T1000 (cell line): ENCODE measurements at regions not wholly inside any gene's neighbourhood (a gene's known extent, or its start where the extent isn't known, plus 50 kb on each side); places are given as distances from the start of the nearest gene placed in this dataset.

Experiments
- DNase-seq: peaks from one replicate; lab custom pipeline; 2025; ENCODE audit warnings: mixed read lengths; lab: John Stamatoyannopoulos, UW

- DNase-seq = no peak
Observed at GRCh38 chr12:125225641-125226040, 160.4 kb downstream of the AACS start.

DNA sequence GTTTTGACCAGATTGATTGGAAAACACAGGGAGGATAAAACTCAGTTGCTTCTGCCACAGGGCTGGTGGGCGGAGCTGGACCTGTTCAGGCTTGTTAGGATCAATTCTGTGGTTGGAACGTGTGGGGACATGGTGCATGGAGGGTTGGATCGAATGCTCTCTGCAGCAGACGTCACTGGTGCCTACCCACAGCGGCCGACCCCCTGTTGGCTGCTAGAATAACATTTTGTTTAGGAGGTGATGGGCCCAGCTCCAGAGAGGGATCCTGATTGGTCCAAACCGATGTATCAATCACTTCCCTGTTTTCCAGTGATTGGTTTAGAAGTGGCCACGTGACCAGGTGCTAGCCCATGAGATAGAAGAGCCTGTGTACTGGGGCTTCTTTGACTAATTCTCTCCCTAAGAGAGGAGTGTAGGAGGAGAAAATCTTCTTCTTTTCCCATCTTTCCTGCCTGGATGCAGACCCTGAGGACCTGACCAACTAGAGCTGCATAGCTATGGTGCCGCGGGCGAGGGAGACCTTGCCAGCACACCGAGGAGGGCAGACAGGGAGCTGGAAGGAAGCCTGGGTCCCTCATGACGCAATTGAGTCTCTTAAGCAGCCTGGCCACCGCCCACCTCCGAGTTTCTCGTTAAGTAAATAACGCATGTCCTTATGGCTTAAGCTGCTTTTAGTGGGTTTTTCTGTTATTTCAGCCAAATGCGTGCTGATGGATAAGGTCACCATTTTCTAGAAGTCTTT is 163.5 kb downstream of the AACS start:
- DNase-seq = no peak

DNA sequence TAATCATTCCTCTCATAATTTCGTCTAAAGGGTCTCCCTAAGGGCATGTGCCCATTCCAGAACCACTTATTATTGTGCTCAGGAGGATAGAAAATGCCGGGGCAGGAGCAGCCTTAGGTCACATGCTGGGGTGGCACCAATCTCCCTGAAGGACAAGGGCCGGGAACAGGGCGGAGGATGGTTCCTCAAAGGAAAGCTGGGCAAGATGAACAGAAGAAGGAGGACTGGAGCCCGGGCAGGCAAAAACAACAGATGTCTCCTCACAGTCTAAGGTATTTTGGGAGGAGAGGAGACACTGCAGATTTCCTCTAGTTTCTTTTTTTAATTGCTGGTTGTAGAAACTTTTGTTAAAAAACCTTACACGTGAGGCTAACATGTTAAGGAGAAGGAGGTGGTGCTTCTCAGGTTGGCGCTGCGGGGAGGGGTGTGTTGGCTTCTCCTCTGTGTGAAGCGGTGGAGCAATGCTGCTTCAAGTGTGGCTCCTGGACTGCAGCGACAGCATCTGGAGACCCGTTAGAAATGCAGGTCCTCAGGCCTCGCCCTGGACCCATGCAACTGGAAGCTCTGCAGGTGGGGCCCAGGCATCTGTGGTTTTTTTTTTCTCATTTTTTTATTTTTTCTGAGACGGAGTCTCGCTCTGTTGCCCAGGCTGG is 164.8 kb downstream of the AACS start:
- no peak for DNase-seq

DNA sequence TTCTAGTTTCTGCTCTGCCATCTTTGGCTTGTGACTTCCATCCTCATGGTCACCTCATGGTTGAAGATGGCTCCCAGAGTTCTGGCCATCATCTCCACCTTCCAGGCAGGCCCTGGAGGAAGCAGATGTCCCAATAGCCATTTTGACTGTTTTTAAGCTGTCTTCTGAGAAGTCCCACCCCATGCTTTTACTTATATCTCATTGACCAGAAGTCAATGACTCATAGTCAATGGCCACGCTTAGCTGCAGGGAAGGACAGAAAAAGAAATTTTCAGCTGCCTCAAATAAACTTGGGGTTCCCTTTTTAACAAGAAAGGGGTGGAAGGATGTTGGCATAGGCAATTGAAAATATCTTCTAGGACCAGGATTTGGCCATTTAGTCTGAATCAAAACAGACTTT is 168.1 kb downstream of the AACS start:
- no peak for DNase-seq

- DNase-seq = no peak
Observed at GRCh38 chr12:125239563-125239962, 174.3 kb downstream of the AACS start.

DNA sequence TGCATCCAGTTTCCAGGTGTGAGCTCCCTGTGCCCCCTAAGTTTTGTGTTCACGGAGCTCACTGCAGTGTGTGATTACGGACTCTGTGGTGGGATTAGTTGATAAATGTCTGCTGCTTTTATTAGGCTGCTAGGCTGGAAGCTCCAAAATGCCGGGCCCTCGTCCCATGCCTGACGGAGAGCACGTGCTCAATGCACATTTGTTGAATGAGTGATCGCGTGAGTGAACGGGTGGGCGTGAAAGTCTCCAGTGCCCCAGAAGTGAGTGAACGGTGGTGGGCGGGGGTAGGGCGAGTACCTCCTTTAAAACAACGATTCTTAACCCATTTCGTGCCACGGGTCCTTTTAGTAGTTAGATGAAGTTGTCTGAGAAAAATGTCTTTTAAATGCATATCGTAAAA is 175.5 kb downstream of the AACS start:
- no peak for DNase-seq

DNA sequence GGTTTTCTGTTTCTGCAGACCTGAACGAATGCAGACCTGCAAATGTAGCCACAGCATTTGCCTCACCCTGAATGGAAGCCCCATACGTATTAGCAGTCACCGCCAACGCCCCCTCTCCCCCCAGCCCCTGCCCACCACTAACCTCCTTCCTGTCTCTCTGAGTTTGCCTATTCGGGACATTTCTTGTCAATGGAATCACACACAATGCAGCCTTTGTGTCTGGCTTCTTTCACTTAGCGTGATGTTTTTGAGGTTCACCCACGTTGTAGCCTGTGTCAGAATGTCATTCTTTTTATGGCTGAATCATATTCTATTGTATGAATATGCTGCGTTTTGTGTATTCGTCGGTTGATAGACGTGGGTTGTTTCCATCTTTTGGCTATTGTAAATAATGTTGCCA is 178.6 kb downstream of the AACS start:
- no peak for DNase-seq

DNA sequence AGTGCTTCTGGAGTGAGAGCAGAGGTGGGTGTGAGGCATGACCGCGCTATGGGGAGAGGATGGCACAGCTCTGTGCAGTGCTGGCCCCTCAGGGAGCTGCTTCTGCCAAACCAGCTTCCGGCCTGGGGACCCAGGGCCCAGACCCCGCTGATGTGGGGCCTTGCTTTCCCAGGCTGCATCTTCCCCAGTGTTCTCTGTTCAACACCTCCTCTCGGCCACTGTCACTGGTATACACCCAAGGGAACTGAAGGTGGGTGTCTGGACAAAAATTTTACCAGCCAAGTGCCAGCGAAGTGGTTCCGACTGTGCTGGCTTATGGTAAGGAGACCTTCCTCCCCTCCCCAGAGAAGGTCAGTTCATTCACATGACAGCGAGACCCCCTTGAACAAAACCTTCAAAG is 179.1 kb downstream of the AACS start:
- DNase-seq = no peak

DNA sequence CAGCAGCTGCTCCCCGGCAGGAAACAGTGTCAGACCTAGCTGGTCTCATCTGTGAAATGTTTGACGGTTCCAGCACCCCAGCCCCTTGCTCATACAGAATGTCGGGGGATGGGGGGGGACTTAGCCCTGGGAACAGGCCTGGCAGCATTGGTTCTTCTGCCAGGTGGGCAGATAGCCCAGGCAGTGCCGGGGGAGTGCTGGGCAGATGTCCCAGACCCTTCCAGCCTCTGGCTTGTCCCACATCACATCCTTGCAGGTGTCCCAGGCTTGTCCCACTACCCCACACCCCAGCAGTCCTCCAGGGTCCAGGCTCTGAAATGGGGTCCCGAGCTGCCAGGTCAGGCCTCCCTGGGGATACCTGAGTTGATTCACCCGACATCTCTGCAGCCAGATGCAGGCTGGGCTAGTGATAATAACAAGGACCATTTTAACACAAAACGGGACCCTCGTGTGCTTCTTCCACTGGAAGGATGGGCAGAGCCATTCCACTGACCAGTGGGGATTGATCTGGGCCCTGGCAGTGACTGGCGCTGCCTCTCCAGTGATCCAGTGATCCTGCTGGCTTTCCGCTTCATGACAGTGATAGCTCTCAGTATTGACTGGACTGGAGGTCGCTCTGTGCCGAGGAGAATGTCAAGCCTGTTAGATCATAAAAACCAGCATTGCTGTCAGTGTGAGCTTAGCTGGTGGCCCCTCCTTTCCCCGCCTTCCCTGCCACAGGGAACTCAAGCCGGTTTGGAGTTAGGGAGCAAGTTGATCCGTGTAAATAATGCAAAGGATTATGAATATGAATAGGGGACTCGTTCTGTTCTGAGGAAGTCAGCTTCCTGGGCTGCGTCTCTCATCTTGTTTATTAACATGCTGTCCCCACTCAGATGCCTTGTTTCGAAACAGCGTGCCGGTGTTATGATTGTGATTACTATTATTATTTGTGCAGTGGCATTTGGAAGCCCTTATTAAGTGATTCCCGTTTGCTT is 180.6 kb downstream of the AACS start:
- no peak for DNase-seq

DNA sequence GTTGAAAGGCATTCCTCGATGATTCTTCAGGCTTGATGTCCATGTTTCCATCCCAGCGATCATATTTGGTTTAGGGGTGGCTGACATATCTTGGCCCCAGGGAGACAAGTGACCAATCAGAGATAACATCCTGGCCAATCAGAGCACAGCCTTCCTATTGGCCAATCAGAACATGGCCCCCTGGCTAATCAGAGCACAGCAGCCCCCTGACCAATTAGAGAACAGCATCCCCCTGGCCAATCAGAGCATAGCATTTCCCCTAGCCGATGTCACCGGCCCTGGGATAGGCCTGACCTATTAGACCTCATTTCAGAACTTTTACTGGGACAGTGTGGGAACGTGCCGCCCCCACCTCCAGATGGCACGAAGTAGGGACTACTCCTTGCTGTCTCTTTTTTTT is 182.2 kb downstream of the AACS start:
- DNase-seq = no peak

- DNase-seq = no peak
Observed at GRCh38 chr12:125249066-125249824, 184.0 kb downstream of the AACS start.

DNA sequence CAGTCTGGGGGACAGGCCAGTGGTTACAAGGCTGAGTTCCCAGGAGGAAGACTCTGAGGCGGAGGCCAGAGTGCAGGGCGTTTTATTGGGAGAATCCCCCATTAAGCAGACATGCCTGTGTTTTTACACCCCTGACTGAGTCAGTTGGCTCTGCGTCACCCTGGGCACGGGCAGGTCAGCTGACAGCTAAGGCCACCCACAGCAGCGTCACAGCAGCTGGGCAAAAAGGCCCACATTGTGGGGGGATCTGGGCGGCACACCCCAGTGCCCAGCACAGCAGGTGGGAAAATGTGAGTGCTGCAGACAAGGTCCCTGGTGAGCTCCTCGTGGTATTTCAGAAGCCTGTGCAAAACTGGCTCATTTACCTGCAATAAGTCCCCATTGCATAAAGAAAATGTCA is 184.7 kb downstream of the AACS start:
- DNase-seq = peak; percentile 9

- DNase-seq = no peak
Observed at GRCh38 chr12:125254236-125254635, 189.0 kb downstream of the AACS start.

DNA sequence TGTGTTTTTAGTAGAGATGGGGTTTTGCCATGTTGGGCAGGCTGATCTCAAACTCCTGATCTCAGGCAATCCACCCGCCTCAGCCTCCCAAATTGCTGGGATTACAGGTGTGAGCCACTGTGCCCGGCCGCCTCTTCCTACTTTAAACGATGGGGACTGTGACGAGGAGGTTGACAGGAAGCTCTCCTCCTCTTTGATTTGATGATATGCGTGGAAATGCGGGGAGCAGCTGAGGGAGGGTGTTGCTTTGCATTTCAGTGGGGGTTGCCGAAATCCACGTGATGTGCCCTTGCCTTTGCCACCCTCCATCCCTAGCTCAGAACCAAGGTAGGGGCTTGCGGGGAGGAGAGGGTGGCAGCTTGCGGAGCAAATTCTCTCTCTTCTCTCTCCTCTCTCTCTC is 189.6 kb downstream of the AACS start:
- no peak for DNase-seq

GRCh38 chr12:125255935-125256633 is 190.8 kb downstream of the AACS start:
- DNase-seq = no peak

DNA sequence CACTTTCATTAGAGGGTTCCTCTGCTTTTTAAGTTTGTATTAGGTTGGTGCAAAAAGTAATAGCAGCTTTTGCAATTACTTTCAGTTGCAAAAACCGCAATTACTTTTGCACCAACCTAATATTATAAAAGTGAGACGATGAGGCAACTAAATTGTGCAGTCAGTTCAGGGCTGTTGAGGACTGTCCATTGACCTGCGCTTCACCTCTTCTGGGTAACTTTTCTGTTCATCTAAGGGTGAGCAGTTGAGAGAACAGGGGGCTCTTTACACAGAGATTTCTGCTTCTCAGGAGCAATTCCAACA is 191.3 kb downstream of the AACS start:
- DNase-seq = no peak

DNA sequence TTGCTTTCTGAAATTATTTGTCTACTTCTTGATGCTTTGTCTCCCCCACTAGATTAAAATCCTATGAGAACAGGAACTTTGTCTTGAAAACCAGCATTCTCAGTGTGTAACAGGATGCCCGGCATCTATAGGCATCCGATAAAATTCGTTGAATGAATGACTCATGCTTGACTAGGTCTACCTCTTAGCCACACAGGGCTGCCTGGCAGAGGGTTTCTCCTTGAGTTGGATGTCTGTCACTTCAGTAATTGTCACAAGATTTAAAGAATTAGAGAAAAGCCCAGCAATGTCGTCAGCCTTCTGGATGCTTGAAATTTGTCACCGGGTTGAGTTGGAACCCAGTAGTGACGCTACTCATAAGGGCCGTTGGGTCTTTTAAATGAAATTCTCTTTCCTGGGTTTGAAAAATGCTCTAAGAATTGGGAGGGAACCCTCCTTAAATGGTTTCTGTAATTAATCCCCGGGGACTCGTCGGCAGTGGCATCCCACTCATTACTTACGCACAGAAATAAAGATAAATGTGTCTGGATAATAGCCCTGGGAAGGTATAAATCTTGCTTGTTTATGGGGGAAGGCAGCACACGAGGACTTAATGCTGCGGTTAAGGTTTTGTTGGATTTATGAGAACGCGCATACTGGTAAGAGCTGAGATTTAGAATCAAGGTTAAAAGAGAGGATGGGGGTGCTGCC is 194.1 kb downstream of the AACS start:
- peak; percentile 14 for DNase-seq

DNA sequence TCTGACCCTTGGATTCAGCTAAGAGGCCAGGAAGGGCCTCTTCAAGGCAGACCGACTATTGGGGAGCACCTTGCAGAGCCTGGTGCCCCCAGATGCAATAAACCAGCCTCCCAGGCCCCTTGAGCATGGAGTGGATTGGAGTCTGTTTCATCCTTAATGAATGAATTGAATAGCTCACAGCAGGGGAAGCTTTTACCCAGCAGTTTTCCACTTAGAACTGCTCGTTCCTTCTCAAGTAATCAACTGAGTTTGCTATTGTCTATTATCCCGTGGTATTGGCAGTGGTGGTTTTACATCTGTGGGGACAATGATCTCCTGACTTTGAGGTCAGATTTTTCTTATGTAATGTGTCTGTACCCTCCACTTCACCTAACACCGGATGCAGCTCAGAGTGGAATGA is 197.6 kb downstream of the AACS start:
- no peak for DNase-seq

DNA sequence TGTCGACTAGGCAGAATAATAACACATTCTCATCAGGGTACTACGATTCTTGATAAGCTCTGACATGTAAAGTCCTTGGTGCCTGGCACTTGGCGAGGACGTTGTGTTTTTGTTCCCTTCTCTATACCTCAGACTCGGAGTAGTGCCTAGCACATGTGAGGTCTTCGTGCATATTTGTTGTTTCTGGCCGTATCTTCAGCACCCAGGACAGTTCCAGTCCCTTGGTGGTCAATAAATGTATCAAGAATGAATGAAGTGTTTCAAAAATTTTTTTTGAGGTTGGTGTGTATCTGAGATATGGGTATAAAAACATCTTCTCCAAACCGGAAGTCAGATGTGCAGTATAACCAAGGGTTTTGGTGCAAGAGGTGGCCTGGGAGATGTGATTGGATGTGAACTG is 198.2 kb downstream of the AACS start:
- no peak for DNase-seq

DNA sequence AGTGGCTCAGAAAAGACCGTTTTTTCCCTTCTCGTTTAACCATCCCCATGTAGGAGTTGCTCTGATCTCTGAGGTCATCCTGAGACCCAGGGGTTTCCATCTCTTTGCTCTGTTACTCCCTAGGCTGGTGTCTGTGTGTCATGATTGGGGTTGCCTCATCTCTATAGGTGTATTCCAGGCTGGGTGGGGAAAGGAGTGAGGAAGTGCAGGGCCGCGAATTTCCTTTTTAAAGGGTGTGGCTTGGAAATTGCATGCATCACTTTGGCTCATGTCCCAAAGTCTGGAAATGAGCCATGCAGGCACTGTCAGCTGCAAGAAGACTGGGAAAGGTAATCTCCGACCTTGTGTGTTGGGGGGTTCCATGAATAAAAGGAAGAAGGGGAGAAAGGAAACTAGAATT is 201.9 kb downstream of the AACS start:
- no peak for DNase-seq

DNA sequence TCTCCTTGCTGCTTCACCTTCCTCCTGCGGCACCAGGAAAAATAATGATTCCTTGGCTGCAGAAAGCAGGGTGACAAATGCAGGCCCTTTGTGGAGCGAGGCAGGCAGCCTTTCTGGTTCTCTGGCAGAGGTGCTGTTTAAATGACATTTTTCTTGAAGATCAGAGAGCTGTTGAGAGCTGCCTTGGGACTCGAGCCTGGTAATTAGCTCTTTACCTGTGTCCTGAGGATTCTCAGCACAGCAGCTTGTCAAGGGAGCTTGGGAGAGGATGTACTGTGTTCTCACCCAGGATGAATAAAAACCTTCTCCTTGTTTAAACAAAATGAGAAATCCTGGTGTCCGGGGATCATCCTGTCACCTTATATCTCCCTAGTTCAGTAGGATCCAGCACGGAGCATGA is 204.0 kb downstream of the AACS start:
- DNase-seq = no peak
